SK-N-MC (cell line): ENCODE measurements at regions not wholly inside any gene's neighbourhood (a gene's known extent, or its start where the extent isn't known, plus 50 kb on each side); places are given as distances from the start of the nearest gene placed in this dataset.
"Not testable (repeated sequence)": the region's sequence is repeated elsewhere in the genome, so short reads cannot be mapped to it uniquely, and the experiment has no call there.

Source experiments
- DNase-seq: peaks from one replicate; pipeline ENCODE4 v3.0.0-alpha.2; 2011; ENCODE audit warnings: low read depth, low spot score
- H3K27ac ChIP-seq: fragments of 200-600 bp; sonication (generic); 2 replicates; pipeline ENCODE4 v1.5.1; 2016; ENCODE audit warnings: mixed run types
- H3K36me3 ChIP-seq: fragments of 200-600 bp; sonication (generic); 2 replicates; pipeline ENCODE4 v1.6.1; 2017; ENCODE audit warnings: antibody characterized with exemption, low read length, mixed read lengths; ENCODE audit not compliant: insufficient read depth
- H3K4me3 ChIP-seq: fragments of 200-600 bp; sonication (generic); 2 replicates; pipeline ENCODE4 v1.5.1; 2016
- H3K9ac ChIP-seq: fragments of 200-600 bp; sonication (generic); 2 replicates; pipeline ENCODE4 v1.8.0; 2017; ENCODE audit warnings: mixed run types, mixed read lengths; ENCODE audit not compliant: insufficient read length
- H3K9me3 ChIP-seq: fragments of 200-600 bp; sonication (generic); 2 replicates; pipeline ENCODE4 v1.6.1; 2017; ENCODE audit warnings: low read depth, mild to moderate bottlenecking, antibody characterized with exemption, low read length, moderate library complexity, mixed read lengths
- EZH2 ChIP-seq: fragments of 200-600 bp; sonication (generic); IDR thresholded peaks from one replicate; pipeline ENCODE4 v1.6.1; 2017; ENCODE audit warnings: antibody characterized with exemption
- FOXP2 ChIP-seq: optimal IDR thresholded peaks from 2 replicates; pipeline ENCODE3; 2011; ENCODE audit warnings: mild to moderate bottlenecking, moderate library complexity; ENCODE audit not compliant: insufficient read depth; ENCODE audit errors: extremely low read length, control extremely low read depth
- POLR2AphosphoS5 ChIP-seq: IDR thresholded peaks from 2 replicates; pipeline ENCODE4 v1.6.1; 2012; ENCODE audit warnings: mild to moderate bottlenecking, low read depth, low read length, borderline replicate concordance

GRCh38 chr7:112692333-112692732 lies 97.9 kb downstream of the TMEM168 start:
- Histone ChIP-seq H3K9ac (no peak overlapping the region), H3K9me3 (no peaks in the 10 kb centered on the region), H3K36me3 (no peaks in the 10 kb centered on the region), H3K4me3 (no peak overlapping the region), H3K27ac (no peak overlapping the region)
- TF ChIP-seq POLR2AphosphoS5: no peak
- TF ChIP-seq FOXP2: no peak
- TF ChIP-seq EZH2: no peak
- DNase-seq: no peak

GRCh38 chr7:112697211-112697610 lies 93.0 kb downstream of the TMEM168 start:
- not testable (repeated sequence) for DNase-seq, H3K9ac ChIP-seq, H3K4me3 ChIP-seq

GRCh38 chr7:112699725-112700513 lies 90.3 kb downstream of the TMEM168 start:
- H3K9me3 ChIP-seq: no peaks in the 10 kb centered on the region
- H3K9ac ChIP-seq: no peak overlapping the region
- no peaks in the 10 kb centered on the region for H3K36me3 ChIP-seq
- no peak overlapping the region for H3K27ac ChIP-seq
- DNase-seq: no peak
- TF ChIP-seq EZH2 (no peak), POLR2AphosphoS5 (no peak), FOXP2 (no peak)
- H3K4me3 ChIP-seq: no peak overlapping the region

More at GRCh38 chr7:112697211-112697610, 93.0 kb downstream of the TMEM168 start:
- not testable (repeated sequence) for H3K9me3 ChIP-seq, H3K27ac ChIP-seq, H3K36me3 ChIP-seq

- DNase-seq: no peak
- TF ChIP-seq FOXP2 (no peak), EZH2 (no peak), POLR2AphosphoS5 (no peak)
- H3K36me3 ChIP-seq: no peaks in the 10 kb centered on the region
- no peak overlapping the region for H3K4me3 ChIP-seq
- H3K27ac ChIP-seq: no peak overlapping the region
- H3K9me3 ChIP-seq: no peaks in the 10 kb centered on the region
- no peak overlapping the region for H3K9ac ChIP-seq
Observed at GRCh38 chr7:112701456-112701855, 88.7 kb downstream of the TMEM168 start.

GRCh38 chr7:112707655-112708054 lies 82.5 kb downstream of the TMEM168 start:
- Histone ChIP-seq H3K4me3 (peak overlapping the region; percentile 46; the same call in 1 of the 2 replicates), H3K27ac (no peak overlapping the region; the same call in 1 of the 2 replicates), H3K9ac (no peak overlapping the region), H3K36me3 (no peaks in the 10 kb centered on the region), H3K9me3 (no peaks in the 10 kb centered on the region)
- TF ChIP-seq FOXP2 (peak; percentile 82), POLR2AphosphoS5 (no peak; the same call in 1 of the 2 replicates), EZH2 (no peak)
- DNase-seq: peak; percentile 26

- Histone ChIP-seq H3K36me3 (no peaks in the 10 kb centered on the region), H3K4me3 (peak overlapping the region; percentile 46; the same call in 1 of the 2 replicates), H3K27ac (no peak overlapping the region; the same call in 1 of the 2 replicates), H3K9me3 (no peaks in the 10 kb centered on the region), H3K9ac (no peak overlapping the region)
- DNase-seq: no peak
- no peak for TF ChIP-seq POLR2AphosphoS5
- TF ChIP-seq EZH2: no peak
- no peak for TF ChIP-seq FOXP2
Observed at GRCh38 chr7:112708236-112708635, 82.0 kb downstream of the TMEM168 start.
